ES-I3 (cell line): ENCODE measurements at regions not wholly inside any gene's neighbourhood (a gene's known extent, or its start where the extent isn't known, plus 50 kb on each side); places are given as distances from the start of the nearest gene placed in this dataset.

Experiments
- H3K36me3 ChIP-seq: 2 replicates; pipeline ENCODE4 v1.6.1; 2013; ENCODE audit warnings: mild to moderate bottlenecking, low read length, control low read depth, moderate library complexity; ENCODE audit not compliant: insufficient read depth
- H3K4me1 ChIP-seq: 2 replicates; pipeline ENCODE4 v1.6.1; 2013; ENCODE audit warnings: mild to moderate bottlenecking, control low read depth, low read length; ENCODE audit not compliant: insufficient read depth
- H3K9ac ChIP-seq: 2 replicates; pipeline ENCODE4 v1.6.1; 2013; ENCODE audit warnings: low read depth, mild to moderate bottlenecking, low read length, moderate library complexity
- H3K9me3 ChIP-seq: 2 replicates; pipeline ENCODE4 v1.6.1; 2013; ENCODE audit warnings: mild to moderate bottlenecking, low read length, moderate library complexity; ENCODE audit not compliant: control insufficient read depth, insufficient read depth

GRCh38 chr4:11149612-11150259 lies 279.0 kb downstream of the HS3ST1 start:
- H3K4me1 ChIP-seq: peaks cover 13% of the 10 kb centered on the region
- H3K9ac ChIP-seq: peak overlapping the region; percentile 87
- no peaks in the 10 kb centered on the region for H3K36me3 ChIP-seq
- no peaks in the 10 kb centered on the region for H3K9me3 ChIP-seq

GRCh38 chr4:11139871-11140270 lies 288.8 kb downstream of the HS3ST1 start:
- Histone ChIP-seq H3K36me3 (no peaks in the 10 kb centered on the region), H3K9me3 (no peaks in the 10 kb centered on the region), H3K9ac (no peak overlapping the region), H3K4me1 (no peaks in the 10 kb centered on the region)

GRCh38 chr4:11138964-11139363 lies 289.7 kb downstream of the HS3ST1 start:
- Histone ChIP-seq H3K9me3 (no peaks in the 10 kb centered on the region), H3K4me1 (no peaks in the 10 kb centered on the region), H3K36me3 (no peaks in the 10 kb centered on the region), H3K9ac (no peak overlapping the region)

- Histone ChIP-seq H3K36me3 (no peaks in the 10 kb centered on the region; the same call in 1 of the 2 replicates), H3K9me3 (no peaks in the 10 kb centered on the region), H3K4me1 (no peaks in the 10 kb centered on the region), H3K9ac (no peak overlapping the region)
These were observed 294.0 kb downstream of the HS3ST1 start for GRCh38 chr4:11134705-11135104.

GRCh38 chr4:11133868-11134267 lies 294.8 kb downstream of the HS3ST1 start:
- Histone ChIP-seq H3K9me3 (no peaks in the 10 kb centered on the region), H3K9ac (no peak overlapping the region), H3K36me3 (no peaks in the 10 kb centered on the region; the same call in 1 of the 2 replicates), H3K4me1 (no peaks in the 10 kb centered on the region)

- Histone ChIP-seq H3K4me1 (no peaks in the 10 kb centered on the region), H3K36me3 (no peaks in the 10 kb centered on the region; the same call in 1 of the 2 replicates), H3K9me3 (no peaks in the 10 kb centered on the region), H3K9ac (no peak overlapping the region)
These were observed 296.2 kb downstream of the HS3ST1 start for GRCh38 chr4:11132478-11132877.

GRCh38 chr4:11131491-11131890 lies 297.2 kb downstream of the HS3ST1 start:
- Histone ChIP-seq H3K9me3 (no peaks in the 10 kb centered on the region), H3K36me3 (no peaks in the 10 kb centered on the region; the same call in 1 of the 2 replicates), H3K9ac (no peak overlapping the region), H3K4me1 (no peaks in the 10 kb centered on the region)

- no peaks in the 10 kb centered on the region for H3K9me3 ChIP-seq
- H3K4me1 ChIP-seq: no peaks in the 10 kb centered on the region
- no peaks in the 10 kb centered on the region; the same call in 1 of the 2 replicates for H3K36me3 ChIP-seq
- H3K9ac ChIP-seq: no peak overlapping the region
These were observed 298.3 kb downstream of the HS3ST1 start for GRCh38 chr4:11130195-11130970.

GRCh38 chr4:11120435-11120834 lies 308.3 kb downstream of the HS3ST1 start:
- H3K9ac ChIP-seq: no peak overlapping the region
- H3K4me1 ChIP-seq: no peaks in the 10 kb centered on the region; the same call in 1 of the 2 replicates

GRCh38 chr4:11119474-11119873 lies 309.2 kb downstream of the HS3ST1 start:
- H3K4me1 ChIP-seq: no peaks in the 10 kb centered on the region; the same call in 1 of the 2 replicates
- no peak overlapping the region for H3K9ac ChIP-seq
- no peaks in the 10 kb centered on the region for H3K36me3 ChIP-seq
- H3K9me3 ChIP-seq: no peaks in the 10 kb centered on the region

More at GRCh38 chr4:11120435-11120834, 308.3 kb downstream of the HS3ST1 start:
- no peaks in the 10 kb centered on the region for H3K9me3 ChIP-seq
- H3K36me3 ChIP-seq: no peaks in the 10 kb centered on the region

- Histone ChIP-seq H3K9ac (no peak overlapping the region), H3K4me1 (no peaks in the 10 kb centered on the region; the same call in 1 of the 2 replicates), H3K9me3 (no peaks in the 10 kb centered on the region), H3K36me3 (no peaks in the 10 kb centered on the region)
These were observed 310.2 kb downstream of the HS3ST1 start for GRCh38 chr4:11118513-11118912.

GRCh38 chr4:11116940-11117339 lies 311.8 kb downstream of the HS3ST1 start:
- H3K9ac ChIP-seq: no peak overlapping the region
- no peaks in the 10 kb centered on the region; the same call in 1 of the 2 replicates for H3K4me1 ChIP-seq
- H3K36me3 ChIP-seq: no peaks in the 10 kb centered on the region
- no peaks in the 10 kb centered on the region for H3K9me3 ChIP-seq

GRCh38 chr4:11111876-11112275 lies 316.8 kb downstream of the HS3ST1 start:
- no peaks in the 10 kb centered on the region for H3K36me3 ChIP-seq
- H3K9ac ChIP-seq: no peak overlapping the region
- no peaks in the 10 kb centered on the region; the same call in 1 of the 2 replicates for H3K4me1 ChIP-seq
- H3K9me3 ChIP-seq: no peaks in the 10 kb centered on the region

- H3K4me1 ChIP-seq: no peaks in the 10 kb centered on the region; the same call in 1 of the 2 replicates
- no peaks in the 10 kb centered on the region for H3K36me3 ChIP-seq
- H3K9ac ChIP-seq: no peak overlapping the region
These were observed 317.3 kb downstream of the HS3ST1 start for GRCh38 chr4:11111370-11111769.

GRCh38 chr4:11106759-11107158 lies 321.9 kb downstream of the HS3ST1 start:
- H3K36me3 ChIP-seq: no peaks in the 10 kb centered on the region
- H3K4me1 ChIP-seq: no peaks in the 10 kb centered on the region
- no peaks in the 10 kb centered on the region for H3K9me3 ChIP-seq
- no peak overlapping the region for H3K9ac ChIP-seq

More at GRCh38 chr4:11111370-11111769, 317.3 kb downstream of the HS3ST1 start:
- no peaks in the 10 kb centered on the region for H3K9me3 ChIP-seq
